ENCODE measurements at regions not wholly inside any gene's neighbourhood (a gene's known extent, or its start where the extent isn't known, plus 50 kb on each side); places are given as distances from the start of the nearest gene placed in this dataset.

DNA sequence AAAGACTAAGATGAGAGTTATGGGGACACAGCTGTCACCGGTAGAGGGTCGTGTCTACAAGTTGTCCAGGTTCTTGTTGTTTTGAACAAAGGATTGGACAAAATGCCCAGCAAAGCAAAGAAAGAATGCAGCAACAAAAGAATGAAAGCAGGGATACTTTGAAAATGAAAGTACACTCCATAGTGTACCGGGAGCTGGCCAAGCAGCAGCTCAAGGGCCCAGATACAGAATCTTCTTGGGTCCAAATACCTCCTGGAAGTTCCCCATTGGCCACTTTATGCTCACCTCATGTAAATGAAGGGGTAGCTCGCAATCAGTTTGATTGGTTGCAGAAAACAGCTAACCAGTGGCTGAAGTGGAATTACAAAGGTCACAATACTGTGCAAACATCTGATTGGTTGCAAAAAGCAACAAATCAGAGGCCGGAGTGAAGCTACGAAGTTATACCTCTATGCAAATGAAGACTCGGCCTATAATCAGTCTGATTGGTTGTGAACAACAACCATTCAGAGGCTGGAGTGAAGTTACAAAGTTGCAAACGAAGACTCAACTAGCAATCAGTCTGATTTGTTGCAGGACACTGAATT lies 474.9 kb upstream of the TMEFF2 start:
- TF ChIP-seq POLR2A (IDR thresholded peaks at IDR 0.05; ENCODE audit: low read depth, low read length) = no peak
- no peak for TF ChIP-seq POLR2AphosphoS5 (IDR thresholded peaks at IDR 0.05; ENCODE audit: low read depth, low read length)

Data from GM12892 (cell line).